COR-L47 (cell line): ENCODE measurements at regions not wholly inside any gene's neighbourhood (a gene's known extent, or its start where the extent isn't known, plus 50 kb on each side); places are given as distances from the start of the nearest gene placed in this dataset.

ENCODE experiments used
- DNase-seq: peaks from one replicate; lab custom pipeline; 2025; lab: John Stamatoyannopoulos, UW

GRCh38 chr2:234835738-234836137, 116.1 kb upstream of the SH3BP4 start:
- DNase-seq, result no peak

- no peak for DNase-seq
Observed at GRCh38 chr2:234834228-234834923, 117.4 kb upstream of the SH3BP4 start.

DNA sequence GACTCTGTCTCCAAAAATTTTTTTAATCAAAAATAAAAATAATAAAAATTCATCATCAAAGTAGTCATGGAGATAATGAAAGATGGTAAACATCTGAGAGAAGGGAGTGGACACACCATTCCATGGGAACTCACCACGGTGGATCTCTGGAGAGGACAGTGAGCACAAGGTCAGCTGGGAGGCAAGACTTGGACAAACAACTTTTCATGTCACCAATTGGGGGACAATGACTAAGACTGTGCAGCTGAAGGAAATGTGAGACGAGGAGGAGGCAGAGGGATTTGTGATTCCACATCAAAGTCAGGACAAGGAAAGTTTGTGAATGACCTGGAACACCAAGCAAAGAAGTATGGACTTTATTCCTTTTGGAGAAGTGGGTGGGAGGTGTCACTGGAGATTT, 121.0 kb upstream of the SH3BP4 start:
- no peak for DNase-seq

- DNase-seq, result no peak
Observed at GRCh38 chr2:234829074-234829455, 122.8 kb upstream of the SH3BP4 start.

DNA sequence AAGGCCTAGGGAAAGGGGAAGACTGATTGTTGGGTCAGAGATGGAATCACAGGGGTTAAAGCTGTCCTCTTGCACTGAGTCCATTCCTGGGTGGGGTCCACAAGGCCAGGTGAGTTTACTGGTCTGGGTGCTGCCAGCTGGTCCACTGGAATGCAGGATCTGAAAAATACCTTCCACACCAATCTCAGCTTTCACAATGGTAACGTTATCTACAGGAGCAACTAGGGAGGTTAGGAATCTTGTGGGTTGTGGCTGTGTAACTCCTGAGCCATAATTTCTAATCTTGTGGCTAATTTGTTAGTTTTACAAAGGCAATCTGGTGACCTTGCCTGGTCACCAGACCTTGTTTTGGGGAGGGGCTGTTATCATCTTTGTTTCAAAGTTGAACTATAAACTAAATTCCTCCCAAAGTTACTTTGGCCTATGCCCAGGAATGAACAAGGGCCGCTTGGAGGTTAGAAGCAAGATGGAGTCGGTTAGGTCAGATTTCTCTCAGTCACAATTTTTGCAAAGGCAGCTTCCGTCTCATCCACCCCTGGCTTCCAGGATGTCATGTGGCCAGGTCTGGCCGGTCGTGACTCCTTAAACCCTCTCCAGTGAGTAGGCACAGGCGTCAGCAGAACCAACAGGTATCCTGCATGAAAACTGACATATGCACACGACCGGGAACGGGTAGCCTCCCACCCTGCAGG, 123.3 kb upstream of the SH3BP4 start:
- no peak for DNase-seq

GRCh38 chr2:234827096-234827860, 124.5 kb upstream of the SH3BP4 start:
- DNase-seq, result no peak

DNA sequence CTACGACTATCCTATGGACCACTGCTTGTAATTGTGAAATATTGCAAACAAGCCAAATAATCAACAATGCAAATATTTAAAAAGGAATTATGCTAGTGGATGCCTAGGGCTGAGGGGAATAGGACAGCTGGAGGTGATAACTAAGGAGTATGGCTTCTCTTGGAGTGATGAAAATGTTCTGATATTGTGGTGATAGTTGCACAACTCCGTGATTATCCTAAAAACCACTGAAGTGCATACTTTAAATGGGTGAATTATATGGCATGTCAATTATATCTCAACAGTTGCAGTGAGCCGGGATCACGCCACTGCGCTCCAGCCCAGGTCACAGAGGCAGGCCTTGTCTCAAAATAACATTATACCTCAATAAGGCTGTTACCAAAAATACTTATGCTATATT, 125.1 kb upstream of the SH3BP4 start:
- DNase-seq, result no peak

GRCh38 chr2:234825616-234826015, 126.2 kb upstream of the SH3BP4 start:
- no peak for DNase-seq

DNA sequence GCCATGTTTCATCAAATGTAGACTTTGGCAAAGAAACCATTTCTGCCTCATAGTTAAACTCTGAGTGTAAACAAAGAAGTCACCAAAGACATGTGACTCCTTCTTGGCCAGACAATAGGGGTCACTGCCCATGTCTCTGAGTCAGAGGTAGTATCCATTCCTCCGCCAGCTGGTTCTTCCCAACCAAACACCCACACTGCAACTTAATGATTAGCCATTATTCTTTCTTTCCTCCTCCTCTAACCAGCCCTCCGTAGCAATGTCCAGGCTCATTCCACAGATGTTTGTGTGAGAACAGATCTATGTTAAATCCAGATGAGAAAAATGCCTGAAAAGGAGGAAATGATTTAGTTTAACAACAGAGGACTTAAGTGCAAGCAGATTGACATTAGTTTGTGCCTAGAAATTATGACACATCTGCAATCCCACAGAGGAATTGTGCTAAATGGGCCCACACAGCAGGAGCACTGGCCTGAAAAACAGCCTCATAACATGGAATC, 127.9 kb upstream of the SH3BP4 start:
- no peak for DNase-seq

- no peak for DNase-seq
Observed at GRCh38 chr2:234823196-234823876, 128.5 kb upstream of the SH3BP4 start.

DNA sequence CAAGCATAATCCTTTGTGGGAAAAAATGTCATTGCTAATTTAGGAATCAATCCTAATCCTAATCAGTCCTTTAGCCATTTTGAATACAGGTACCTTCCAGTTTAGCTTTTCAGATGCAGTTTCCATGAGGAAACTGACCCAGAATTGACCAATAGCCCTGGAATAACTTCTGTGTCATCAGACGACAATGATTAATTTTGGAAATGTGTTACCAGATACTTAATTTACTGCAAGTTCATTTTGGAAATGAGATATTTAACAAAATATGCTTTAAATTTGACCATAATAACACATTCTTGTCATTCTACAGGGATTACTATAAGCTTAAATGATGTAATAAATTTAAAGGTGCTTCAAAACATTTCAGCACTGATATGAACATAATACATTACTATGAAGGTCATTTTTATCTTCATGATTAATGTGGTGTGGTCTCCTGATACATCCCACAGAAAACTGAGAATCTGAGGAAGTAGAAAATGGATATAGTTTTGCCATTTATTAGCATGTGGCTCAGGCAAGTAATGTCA, 129.8 kb upstream of the SH3BP4 start:
- DNase-seq, result no peak

DNA sequence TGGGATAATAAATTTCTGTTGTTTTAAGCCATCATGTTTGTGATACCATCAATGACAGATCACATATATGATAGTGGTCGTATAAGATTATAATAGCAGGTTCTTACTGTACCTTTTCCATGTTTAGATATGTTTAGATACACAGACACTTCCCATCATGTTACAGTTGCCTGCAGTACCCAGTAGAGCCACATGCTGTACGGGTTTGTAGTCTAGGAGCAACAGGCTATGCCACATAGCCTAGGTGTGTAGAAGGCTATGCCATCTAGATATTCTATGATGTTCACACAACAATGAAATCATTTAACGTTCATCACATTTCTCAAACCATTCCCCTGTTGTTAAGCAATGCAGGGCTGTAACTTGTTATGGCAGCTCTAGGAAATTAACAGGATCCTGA, 132.9 kb upstream of the SH3BP4 start:
- no peak for DNase-seq

DNA sequence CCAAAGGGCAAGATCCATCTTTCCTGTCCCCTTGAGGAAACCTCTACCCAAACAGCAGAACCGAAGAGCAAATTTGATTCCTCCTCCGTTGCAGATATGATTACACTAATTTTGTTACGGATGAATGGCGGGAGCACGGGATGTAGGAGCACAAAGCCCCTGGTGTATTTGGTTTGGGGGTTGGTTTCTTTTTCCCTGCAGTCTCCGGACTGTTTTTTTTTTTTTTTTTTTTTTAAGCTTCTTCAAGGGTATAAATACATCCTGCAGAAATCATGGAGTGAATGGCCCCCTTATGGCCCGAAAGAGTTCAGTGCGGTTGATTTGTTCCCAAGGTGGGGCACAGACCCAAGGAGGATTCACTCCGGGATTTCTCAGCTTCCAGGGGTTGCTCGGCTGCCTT, 135.3 kb upstream of the SH3BP4 start:
- DNase-seq, result no peak

- DNase-seq, result no peak
Observed at GRCh38 chr2:234816056-234816455, 135.8 kb upstream of the SH3BP4 start.

GRCh38 chr2:234814374-234814773, 137.4 kb upstream of the SH3BP4 start:
- DNase-seq, result peak; percentile 22

GRCh38 chr2:234812851-234813250, 139.0 kb upstream of the SH3BP4 start:
- DNase-seq, result no peak

GRCh38 chr2:234808907-234809306, 142.9 kb upstream of the SH3BP4 start:
- DNase-seq, result no peak

DNA sequence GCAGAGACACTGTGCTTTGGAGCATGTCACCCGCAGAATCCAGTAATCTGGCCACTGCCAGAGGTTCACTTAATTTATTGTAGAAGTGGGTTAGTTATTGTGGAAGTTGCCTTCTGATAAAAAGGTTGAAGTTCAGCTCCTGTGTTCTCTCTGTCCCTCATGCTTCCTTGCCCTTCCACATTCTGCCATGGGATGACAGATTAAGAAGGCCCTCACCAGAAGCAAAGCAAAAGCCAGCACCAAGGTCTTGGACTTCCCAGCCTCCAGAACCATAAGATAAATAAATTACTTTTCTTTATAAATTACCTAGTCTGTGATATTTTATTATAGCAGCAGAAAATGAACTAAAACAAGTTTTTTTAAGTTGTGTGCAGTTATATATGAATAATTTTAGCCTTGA, 145.0 kb upstream of the SH3BP4 start:
- DNase-seq, result no peak

DNA sequence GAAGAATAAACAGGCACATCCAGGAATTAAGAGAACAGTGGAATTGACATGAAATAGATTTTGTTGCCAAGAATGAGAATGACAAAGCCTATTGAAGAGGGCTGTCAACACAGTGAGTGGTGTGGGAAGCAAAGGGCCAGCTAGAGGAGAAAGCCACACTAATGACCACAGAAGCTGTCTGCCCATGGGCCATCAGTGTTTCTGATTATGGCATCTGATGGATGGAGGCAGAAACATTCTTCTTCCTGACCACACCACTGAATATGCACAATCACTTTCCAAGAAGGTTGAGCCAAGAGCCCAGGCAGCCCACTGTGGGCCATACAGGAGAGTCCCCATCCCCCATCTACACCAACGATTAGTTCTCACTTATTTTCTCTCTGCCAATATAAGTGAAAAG, 146.0 kb upstream of the SH3BP4 start:
- DNase-seq, result no peak

DNA sequence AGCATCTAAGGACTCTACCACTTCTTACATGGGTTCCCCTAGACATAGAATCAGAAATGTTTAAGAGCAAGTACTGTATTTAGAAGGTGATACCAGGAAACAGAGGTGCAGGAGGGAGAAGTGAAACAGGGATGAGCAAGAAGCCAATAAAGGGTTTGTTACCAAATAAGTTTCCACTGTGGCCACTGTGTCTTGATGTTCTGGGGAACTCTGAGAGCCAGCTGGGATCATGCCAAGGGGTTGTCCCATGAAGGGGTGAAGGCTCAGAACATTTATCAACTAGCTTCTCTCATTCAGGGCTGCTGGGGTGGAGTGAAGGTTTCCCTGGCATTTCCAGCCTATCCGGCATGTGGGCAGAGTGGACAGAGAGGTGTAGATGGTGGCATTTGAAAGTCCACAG, 147.1 kb upstream of the SH3BP4 start:
- no peak for DNase-seq

DNA sequence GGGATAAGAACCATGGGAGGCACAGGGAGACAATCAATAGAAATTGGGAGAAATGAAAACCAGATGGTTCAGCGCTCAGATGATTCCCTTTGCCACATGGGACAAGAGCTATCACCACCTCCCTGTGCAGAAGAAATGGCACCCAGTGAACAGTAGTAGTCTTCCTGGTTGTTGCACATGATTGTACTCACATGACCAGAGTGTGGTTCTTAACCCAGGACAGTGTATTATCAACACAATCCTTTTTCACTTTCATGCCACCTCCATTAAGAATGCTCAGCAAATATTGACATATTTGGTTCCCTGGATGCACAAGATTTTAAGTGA, 149.0 kb upstream of the SH3BP4 start:
- no peak for DNase-seq
